B cell (primary cell): ENCODE measurements at regions not wholly inside any gene's neighbourhood (a gene's known extent, or its start where the extent isn't known, plus 50 kb on each side); places are given as distances from the start of the nearest gene placed in this dataset.

ENCODE experiments used
- ATAC-seq: fragments of 200-7000 bp; cut with Tn5 transposase; one replicate; pipeline ENCODE4 v1.10.0; 2021; ENCODE audit warnings: low read depth, mild to moderate bottlenecking, moderate number of reproducible peaks, moderate library complexity
- CTCF ChIA-PET: fragments of 350-600 bp; sonication (Branson Sonifier 250); formaldehyde crosslinking; loops from one replicate; lab custom pipeline; 2021; ENCODE audit warnings: antibody characterized with exemption, inconsistent platforms; lab: Charles Lee
- POLR2A ChIA-PET: fragments of 350-600 bp; sonication (Branson Sonifier 250); formaldehyde crosslinking; loops from one replicate; lab custom pipeline; 2021; ENCODE audit warnings: antibody characterized with exemption; lab: Charles Lee
- DNase-seq: peaks from one replicate; pipeline ENCODE4 v3.0.0; 2013
- H2AFZ ChIP-seq: 2 replicates; pipeline ENCODE4 v1.6.1; 2012; ENCODE audit warnings: mild to moderate bottlenecking, low read depth, low read length; ENCODE audit not compliant: insufficient read depth, poor library complexity, severe bottlenecking
- H3K27ac ChIP-seq, 2 donors: 1 replicate in 1 of 2; 2 replicates in 1 of 2; pipeline ENCODE4 v1.5.1; 2012 to 2013; ENCODE audit warnings: low read length in 2 of 2, mild to moderate bottlenecking in 2 of 2, moderate library complexity in 1 of 2
- H3K27me3 ChIP-seq, 4 experiments: fragments of 200-600 bp in 1 of 4; sonication (generic) in 1 of 4; replicated peaks in 1 of 4; 1 replicate in 2 of 4; 2 replicates in 2 of 4; pipeline versions ENCODE4 v1.6.1 to v1.7.0; 2013 to 2016; ENCODE audit warnings: low read length in 3 of 4, mild to moderate bottlenecking in 2 of 4, mixed read lengths in 1 of 4, moderate library complexity in 1 of 4; ENCODE audit not compliant: insufficient read depth in 4 of 4, control insufficient read depth in 3 of 4; ENCODE audit errors: control extremely low read depth in 1 of 4
- H3K36me3 ChIP-seq, 2 experiments: replicated peaks in 1 of 2; 1 replicate in 1 of 2; 2 replicates in 1 of 2; pipeline versions ENCODE4 v1.6.1 to v1.7.1; 2013; ENCODE audit warnings: low read length in 1 of 2; ENCODE audit not compliant: insufficient read depth in 2 of 2, control insufficient read depth in 1 of 2; ENCODE audit errors: control extremely low read depth in 1 of 2, extremely low read depth in 1 of 2
- H3K4me1 ChIP-seq, 2 donors: fragments of 200-600 bp in 1 of 2; sonication (generic) in 1 of 2; 1 replicate in 1 of 2; 2 replicates in 1 of 2; pipeline versions ENCODE4 v1.5.1 to v1.6.1; 2013 to 2017; ENCODE audit warnings: low read length in 2 of 2; ENCODE audit not compliant: control insufficient read depth in 2 of 2, insufficient read depth in 2 of 2
- H3K4me2 ChIP-seq: replicated peaks from 2 replicates; pipeline ENCODE3; 2012; ENCODE audit warnings: mild to moderate bottlenecking, low read depth, low read length; ENCODE audit not compliant: poor library complexity, severe bottlenecking
- H3K4me3 ChIP-seq, 5 experiments: fragments of 200-600 bp in 1 of 5; sonication (generic) in 1 of 5; 1 replicate in 3 of 5; 2 replicates in 2 of 5; pipeline versions ENCODE4 v1.5.1 to v1.7.0; 2011 to 2016; ENCODE audit warnings: low read length in 4 of 5, mild to moderate bottlenecking in 4 of 5, low read depth in 2 of 5, control low read depth in 1 of 5, moderate library complexity in 1 of 5; ENCODE audit not compliant: insufficient read depth in 1 of 5; ENCODE audit errors: control extremely low read depth in 1 of 5, extremely low read depth in 1 of 5
- H3K79me2 ChIP-seq: fragments of 200-600 bp; sonication (generic); one replicate; pipeline ENCODE4 v1.6.0; 2016; ENCODE audit warnings: low read length; ENCODE audit not compliant: control insufficient read depth, insufficient read depth
- H3K9ac ChIP-seq: fragments of 200-600 bp; sonication (generic); 2 replicates; pipeline ENCODE4 v1.6.1; 2017; ENCODE audit warnings: mild to moderate bottlenecking, low read length, moderate library complexity
- H3K9me3 ChIP-seq, 3 donors: one replicate each; pipeline versions ENCODE4 v1.6.1 to v1.7.1; 2013; ENCODE audit warnings: low read length in 2 of 3; ENCODE audit not compliant: control insufficient read depth in 2 of 3, insufficient read depth in 1 of 3; ENCODE audit errors: control extremely low read depth in 1 of 3
- H4K20me1 ChIP-seq: 2 replicates; pipeline ENCODE4 v1.6.0; 2012; ENCODE audit warnings: mild to moderate bottlenecking, low read length; ENCODE audit not compliant: insufficient read depth, control insufficient read depth, poor library complexity, severe bottlenecking
- H3K27ac Mint-ChIP-seq: one replicate; pipeline ENCODE4 v1.8.0; 2021; ENCODE audit warnings: mixed read lengths
- H3K27me3 Mint-ChIP-seq: one replicate; pipeline ENCODE4 v1.8.0; 2021; ENCODE audit warnings: mixed read lengths
- H3K4me1 Mint-ChIP-seq: one replicate; pipeline ENCODE4 v1.8.0; 2021; ENCODE audit warnings: mixed read lengths
- H3K4me3 Mint-ChIP-seq: one replicate; pipeline ENCODE4 v1.8.0; 2021; ENCODE audit warnings: mixed read lengths
- H3K9me3 Mint-ChIP-seq: one replicate; pipeline ENCODE4 v1.8.0; 2022; ENCODE audit warnings: mixed read lengths; ENCODE audit not compliant: insufficient read depth
- EZH2 ChIP-seq: IDR thresholded peaks from 2 replicates; pipeline ENCODE4 v1.6.1; 2012; ENCODE audit warnings: borderline replicate concordance, low read depth, mild to moderate bottlenecking, moderate library complexity, low read length; ENCODE audit not compliant: insufficient read depth, poor library complexity, severe bottlenecking
- WGBS: methylation state at CpG from one replicate; pipeline ENCODE4 v1.1.5; 2013; ENCODE audit warnings: missing lambda C conversion rate; ENCODE audit not compliant: insufficient coverage; 5-methylcytosine and 5-hydroxymethylcytosine counted together
- intact Hi-C: fragments of 100-400 bp; cut with micrococcal nuclease; formaldehyde crosslinking; loops from one replicate; pipeline ENCODE4 v1.10.0; 2022
- TF ChIP-seq, protein P1 (sequence below): fragments of 200-600 bp; IDR thresholded peaks from one replicate; pipeline ENCODE4 v1.8.0; 2022; ENCODE audit warnings: antibody characterized with exemption, mild to moderate bottlenecking

DNA sequence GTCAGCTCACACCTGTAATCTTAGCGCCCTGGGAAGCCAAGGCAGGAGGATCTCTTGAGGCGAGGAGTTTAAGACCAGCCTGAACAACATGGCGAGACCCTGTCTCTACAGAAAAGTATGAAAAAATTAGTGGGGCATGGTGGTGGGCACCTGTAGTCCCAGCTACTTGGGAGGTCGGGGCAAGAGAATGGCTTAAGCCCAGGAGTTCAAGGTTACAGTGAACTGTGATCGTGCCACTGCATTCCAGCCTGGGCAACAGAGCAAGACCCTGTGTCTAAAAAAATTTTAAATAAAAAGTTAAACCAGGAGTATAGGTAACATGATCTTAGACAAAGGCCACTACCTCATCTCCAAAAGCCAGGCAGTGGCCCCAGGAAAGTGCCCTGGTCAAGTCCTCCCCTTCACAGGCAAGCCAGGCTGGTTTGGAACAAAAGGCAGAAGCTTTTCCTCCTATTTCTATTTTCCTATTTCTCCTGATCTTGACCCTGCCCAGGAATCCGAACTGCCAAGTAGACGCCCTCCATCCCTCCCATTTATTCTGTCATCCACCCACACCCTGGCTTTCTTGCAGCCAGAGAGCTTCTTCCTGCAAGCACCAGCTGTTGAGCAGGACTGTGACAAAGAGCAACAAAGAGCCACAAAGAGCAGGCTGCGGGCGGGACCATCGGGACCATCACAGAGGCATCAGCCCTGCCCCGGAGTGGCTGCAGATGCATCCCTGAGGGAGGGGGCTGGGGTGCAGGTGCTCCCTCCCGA lies 149.9 kb upstream of the AFDN start:
- CTCF ChIA-PET, result no interaction called here
- H3K4me1 Mint-ChIP-seq, result no peaks in the 10 kb centered on the region
- intact Hi-C loops, result no loop called here

DNA sequence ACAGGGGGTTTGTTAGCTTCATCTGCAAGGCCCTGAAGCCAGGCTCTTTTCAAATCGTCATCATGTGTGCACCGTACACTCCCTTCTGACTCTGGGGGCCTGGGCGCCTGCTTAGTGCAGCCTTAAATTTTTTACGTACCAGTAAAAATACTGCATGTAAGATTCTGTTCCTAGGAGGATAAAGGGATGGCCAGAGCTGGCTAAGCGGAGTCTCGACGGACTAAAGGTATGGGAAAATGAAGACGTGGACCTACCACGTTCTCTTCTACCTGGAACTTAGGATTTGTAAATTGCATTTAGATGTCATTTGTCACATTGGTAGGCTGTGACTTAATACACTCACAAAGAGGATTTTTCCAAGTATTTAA lies 149.3 kb upstream of the AFDN start:
- Histone ChIP-seq H3K4me2 (no peak overlapping the region), H4K20me1 (no peaks in the 10 kb centered on the region), H3K4me3 (no peak overlapping the region), H3K36me3 (no peaks in the 10 kb centered on the region), H3K79me2 (no peaks in the 10 kb centered on the region), H3K27ac (no peak overlapping the region), H2AFZ (no peak overlapping the region), H3K9ac (no peak overlapping the region), H3K4me1 (no peaks in the 10 kb centered on the region), H3K27me3 (peaks cover 0 to 48% (median 13%) of the 10 kb centered on the region in 4 experiments), H3K9me3 (peaks cover 0 to 5% (median 0%) of the 10 kb centered on the region in 3 donors)
- ChIA-PET CTCF (no interaction called here), POLR2A (no interaction called here)
- H3K4me1 Mint-ChIP-seq, result no peaks in the 10 kb centered on the region
- TF ChIP-seq, protein P1, sequence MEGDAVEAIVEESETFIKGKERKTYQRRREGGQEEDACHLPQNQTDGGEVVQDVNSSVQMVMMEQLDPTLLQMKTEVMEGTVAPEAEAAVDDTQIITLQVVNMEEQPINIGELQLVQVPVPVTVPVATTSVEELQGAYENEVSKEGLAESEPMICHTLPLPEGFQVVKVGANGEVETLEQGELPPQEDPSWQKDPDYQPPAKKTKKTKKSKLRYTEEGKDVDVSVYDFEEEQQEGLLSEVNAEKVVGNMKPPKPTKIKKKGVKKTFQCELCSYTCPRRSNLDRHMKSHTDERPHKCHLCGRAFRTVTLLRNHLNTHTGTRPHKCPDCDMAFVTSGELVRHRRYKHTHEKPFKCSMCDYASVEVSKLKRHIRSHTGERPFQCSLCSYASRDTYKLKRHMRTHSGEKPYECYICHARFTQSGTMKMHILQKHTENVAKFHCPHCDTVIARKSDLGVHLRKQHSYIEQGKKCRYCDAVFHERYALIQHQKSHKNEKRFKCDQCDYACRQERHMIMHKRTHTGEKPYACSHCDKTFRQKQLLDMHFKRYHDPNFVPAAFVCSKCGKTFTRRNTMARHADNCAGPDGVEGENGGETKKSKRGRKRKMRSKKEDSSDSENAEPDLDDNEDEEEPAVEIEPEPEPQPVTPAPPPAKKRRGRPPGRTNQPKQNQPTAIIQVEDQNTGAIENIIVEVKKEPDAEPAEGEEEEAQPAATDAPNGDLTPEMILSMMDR, result no peak
- TF ChIP-seq EZH2, result no peak
- DNase-seq, result no peak
- peaks cover 2% of the 10 kb centered on the region for H3K9me3 Mint-ChIP-seq
- no peak overlapping the region for H3K27ac Mint-ChIP-seq
- no peak overlapping the region for H3K4me3 Mint-ChIP-seq
- no peak for ATAC-seq
- H3K27me3 Mint-ChIP-seq, result peaks cover 66% of the 10 kb centered on the region
- intact Hi-C loops, result no loop called here
- 96% methylated on average over 7 of the region's 9 CpGs for WGBS

More for the DNA sequence above, 149.9 kb upstream of the AFDN start:
- DNase-seq (no peak), ATAC-seq (no peak)
- H3K9me3 ChIP-seq, result peaks cover 0 to 11% (median 0%) of the 10 kb centered on the region in 3 donors
- Mint-ChIP-seq H3K27ac (no peak overlapping the region), H3K27me3 (peaks cover 63% of the 10 kb centered on the region), H3K9me3 (peaks cover 6% of the 10 kb centered on the region), H3K4me3 (no peak overlapping the region)
- H2AFZ ChIP-seq, result no peak overlapping the region
- H3K27ac ChIP-seq, result no peak overlapping the region
- POLR2A ChIA-PET, result no interaction called here
- no peak overlapping the region for H3K4me2 ChIP-seq
- H4K20me1 ChIP-seq, result no peaks in the 10 kb centered on the region
- 88% methylated on average over 11 of the region's 12 CpGs for WGBS
- peaks cover 0 to 45% (median 13%) of the 10 kb centered on the region in 4 experiments for H3K27me3 ChIP-seq
- H3K4me3 ChIP-seq, result no peak overlapping the region
- TF ChIP-seq, protein P1, result no peak
- no peak for TF ChIP-seq EZH2
- H3K36me3 ChIP-seq, result no peaks in the 10 kb centered on the region
- no peaks in the 10 kb centered on the region for H3K4me1 ChIP-seq
- no peaks in the 10 kb centered on the region for H3K79me2 ChIP-seq
- H3K9ac ChIP-seq, result no peak overlapping the region
